ENCODE measurements at regions not wholly inside any gene's neighbourhood (a gene's known extent, or its start where the extent isn't known, plus 50 kb on each side); places are given as distances from the start of the nearest gene placed in this dataset.

- intact Hi-C loops (cut with micrococcal nuclease; ENCODE audit: unreplicated experiment), result no loop called here
- Mint-ChIP-seq H3K4me1 (ENCODE audit: low read depth, unreplicated experiment) (peaks cover 17% of the 10 kb centered on the region), H3K27ac (ENCODE audit: unreplicated experiment) (no peak overlapping the region), H3K27me3 (ENCODE audit: insufficient read depth, unreplicated experiment) (no peaks in the 10 kb centered on the region), H3K36me3 (ENCODE audit: insufficient read depth, unreplicated experiment) (no peaks in the 10 kb centered on the region), H3K9me3 (ENCODE audit: unreplicated experiment) (no peaks in the 10 kb centered on the region), H3K4me3 (ENCODE audit: unreplicated experiment) (no peak overlapping the region)
- CTCF ChIA-PET, result no interaction called here
- TF ChIP-seq CTCF (IDR thresholded peaks at IDR 0.05; ENCODE audit: insufficient read depth in 1 of 2, low read depth in 1 of 2, low read length in 1 of 2, severe bottlenecking in 1 of 2, unreplicated experiment in 1 of 2), result no peak
- Histone ChIP-seq H3K36me3 (ENCODE audit: control insufficient read depth, insufficient read depth, low read length) (no peaks in the 10 kb centered on the region), H3K27me3 (replicated peaks; ENCODE audit: control insufficient read depth, insufficient read depth, low read length) (no peaks in the 10 kb centered on the region), H3K9me3 (no peaks in the 10 kb centered on the region), H3K4me3 (ENCODE audit: low read depth, low read length) (no peak overlapping the region), H3K4me1 (peaks cover 2% of the 10 kb centered on the region)
- POLR2A ChIA-PET, result no interaction called here
- no TSS peak for BruUV-seq (replicated peaks)
- no peak for DNase-seq
Observed at GRCh38 chr2:128493880-128494279, 175.2 kb upstream of the HS6ST1 start.

GRCh38 chr2:128494307-128494639, 175.6 kb upstream of the HS6ST1 start:
- intact Hi-C loops (cut with micrococcal nuclease; ENCODE audit: unreplicated experiment), result no loop called here
- no peak for DNase-seq
- peaks cover 13% of the 10 kb centered on the region for H3K4me1 Mint-ChIP-seq (ENCODE audit: low read depth, unreplicated experiment)
- CTCF ChIA-PET, result no interaction called here
- H3K4me3 Mint-ChIP-seq (ENCODE audit: unreplicated experiment), result no peak overlapping the region
- no peaks in the 10 kb centered on the region for H3K27me3 ChIP-seq (replicated peaks; ENCODE audit: control insufficient read depth, insufficient read depth, low read length)
- no peaks in the 10 kb centered on the region for H3K27me3 Mint-ChIP-seq (ENCODE audit: insufficient read depth, unreplicated experiment)
- no peaks in the 10 kb centered on the region for H3K36me3 Mint-ChIP-seq (ENCODE audit: insufficient read depth, unreplicated experiment)
- H3K27ac Mint-ChIP-seq (ENCODE audit: unreplicated experiment), result no peak overlapping the region
- no peaks in the 10 kb centered on the region for H3K9me3 Mint-ChIP-seq (ENCODE audit: unreplicated experiment)
- H3K36me3 ChIP-seq (ENCODE audit: control insufficient read depth, insufficient read depth, low read length), result no peaks in the 10 kb centered on the region
- no peak overlapping the region for H3K4me3 ChIP-seq (ENCODE audit: low read depth, low read length)
- BruUV-seq (replicated peaks), result no TSS peak
- no peaks in the 10 kb centered on the region for H3K4me1 ChIP-seq
- POLR2A ChIA-PET, result no interaction called here
- TF ChIP-seq CTCF (IDR thresholded peaks at IDR 0.05; ENCODE audit: insufficient read depth in 1 of 2, low read depth in 1 of 2, low read length in 1 of 2, severe bottlenecking in 1 of 2, unreplicated experiment in 1 of 2), result no peak
- no peaks in the 10 kb centered on the region for H3K9me3 ChIP-seq

DNA sequence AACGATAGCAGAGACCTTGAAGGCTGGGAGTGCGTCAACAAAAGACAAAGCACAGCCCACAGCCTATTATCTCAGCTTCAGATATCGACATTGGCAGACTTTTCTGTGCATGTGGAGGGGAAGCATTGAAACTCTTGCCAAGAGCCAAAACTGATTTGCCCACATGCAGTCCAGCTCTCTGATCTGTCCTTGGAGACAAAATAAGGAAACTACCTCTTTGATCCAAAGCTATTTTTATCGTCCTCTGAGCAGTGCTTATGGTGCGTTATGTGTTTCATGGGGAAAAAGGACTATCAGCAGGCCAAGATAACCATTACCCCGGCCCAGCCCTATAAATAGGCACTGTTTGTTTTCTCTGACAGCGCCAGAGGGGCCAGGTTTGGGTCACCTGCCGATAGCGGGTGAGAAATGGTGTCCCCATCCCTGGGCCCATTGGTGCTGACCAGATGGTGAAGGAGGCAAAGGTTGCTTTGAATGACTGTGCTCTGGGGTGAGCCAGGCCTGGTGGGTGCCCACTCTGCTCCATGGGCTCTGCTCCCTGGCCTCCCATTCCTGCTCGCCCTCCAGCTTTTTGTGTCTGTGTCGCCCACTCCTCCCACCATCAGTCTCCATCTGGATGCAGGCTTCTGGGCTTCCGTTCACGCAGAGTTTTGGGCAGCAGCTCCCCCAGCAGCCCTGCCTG, 176.1 kb upstream of the HS6ST1 start:
- Mint-ChIP-seq H3K4me1 (ENCODE audit: low read depth, unreplicated experiment) (peaks cover 8% of the 10 kb centered on the region), H3K36me3 (ENCODE audit: insufficient read depth, unreplicated experiment) (no peaks in the 10 kb centered on the region), H3K27ac (ENCODE audit: unreplicated experiment) (no peak overlapping the region), H3K4me3 (ENCODE audit: unreplicated experiment) (no peak overlapping the region), H3K27me3 (ENCODE audit: insufficient read depth, unreplicated experiment) (no peaks in the 10 kb centered on the region), H3K9me3 (ENCODE audit: unreplicated experiment) (no peaks in the 10 kb centered on the region)
- no peak overlapping the region for H3K4me3 ChIP-seq (ENCODE audit: low read depth, low read length)
- BruUV-seq (replicated peaks), result no TSS peak
- no peak for DNase-seq
- H3K36me3 ChIP-seq (ENCODE audit: control insufficient read depth, insufficient read depth, low read length), result no peaks in the 10 kb centered on the region
- ChIA-PET CTCF (no interaction called here), POLR2A (no interaction called here)
- no peaks in the 10 kb centered on the region for H3K27me3 ChIP-seq (replicated peaks; ENCODE audit: control insufficient read depth, insufficient read depth, low read length)
- H3K4me1 ChIP-seq, result no peaks in the 10 kb centered on the region
- no peak for TF ChIP-seq CTCF (IDR thresholded peaks at IDR 0.05; ENCODE audit: insufficient read depth in 1 of 2, low read depth in 1 of 2, low read length in 1 of 2, severe bottlenecking in 1 of 2, unreplicated experiment in 1 of 2)
- no peaks in the 10 kb centered on the region for H3K9me3 ChIP-seq
- intact Hi-C loops (cut with micrococcal nuclease; ENCODE audit: unreplicated experiment), result no loop called here

Measured in Caco-2 (cell line).